PC-3 (cell line): ENCODE measurements at regions not wholly inside any gene's neighbourhood (a gene's known extent, or its start where the extent isn't known, plus 50 kb on each side); places are given as distances from the start of the nearest gene placed in this dataset.

Experiments used
- ATAC-seq: fragments of 200-7000 bp; cut with Tn5 transposase; 2 replicates; pipeline ENCODE4 v1.9.1; 2020; ENCODE audit warnings: mild to moderate bottlenecking, moderate library complexity
- BruUV-seq: library from RNA; stranded (reverse); fragments of 400-500 nt; replicated peaks from 2 replicates; lab custom pipeline; 2021; lab: Mats Ljungman, UMichigan
- CTCF ChIA-PET: fragments of 300-600 bp; sonication (Branson Sonifier 250); formaldehyde crosslinking; loops from one replicate; lab custom pipeline; 2022; ENCODE audit warnings: antibody characterized with exemption; lab: Charles Lee
- POLR2A ChIA-PET: fragments of 300-600 bp; sonication (Branson Sonifier 250); formaldehyde crosslinking; loops from one replicate; lab custom pipeline; 2022; ENCODE audit warnings: antibody characterized with exemption; ENCODE audit not compliant: unreplicated experiment; lab: Charles Lee
- DNase-seq: peaks from one replicate; pipeline ENCODE4 v3.0.0-alpha.2; 2015
- H2AFZ ChIP-seq: fragments of 300-600 bp; sonication (generic); 2 replicates; pipeline ENCODE4 v1.6.0; 2016; ENCODE audit warnings: antibody characterized with exemption, low read length
- H3F3A ChIP-seq: fragments of 300-600 bp; sonication (generic); one replicate; pipeline ENCODE4 v1.6.0; 2017; ENCODE audit warnings: antibody characterized with exemption, low read length, control low read depth, mild to moderate bottlenecking; ENCODE audit not compliant: unreplicated experiment
- H3K27ac ChIP-seq: fragments of 300-600 bp; sonication (generic); 2 replicates; pipeline ENCODE4 v1.5.1; 2016; ENCODE audit warnings: mild to moderate bottlenecking, low read length
- H3K27me3 ChIP-seq: fragments of 300-600 bp; sonication (generic); 2 replicates; pipeline ENCODE4 v1.6.1; 2016; ENCODE audit warnings: low read length, mixed read lengths
- H3K36me3 ChIP-seq: fragments of 300-600 bp; sonication (generic); 2 replicates; pipeline ENCODE4 v1.6.1; 2016; ENCODE audit warnings: low read depth, mixed run types, low read length, mixed read lengths
- H3K4me1 ChIP-seq: fragments of 300-600 bp; sonication (generic); 2 replicates; pipeline ENCODE4 v1.5.1; 2016; ENCODE audit warnings: low read length; ENCODE audit not compliant: insufficient read depth
- H3K4me2 ChIP-seq: fragments of 300-600 bp; sonication (generic); 2 replicates; pipeline ENCODE4 v1.6.0; 2016; ENCODE audit warnings: low read length
- H3K4me3 ChIP-seq: fragments of 300-600 bp; sonication (generic); 2 replicates; pipeline ENCODE4 v1.5.1; 2016; ENCODE audit warnings: mild to moderate bottlenecking, low read length, mixed read lengths
- H3K79me2 ChIP-seq: fragments of 300-600 bp; sonication (generic); 2 replicates; pipeline ENCODE4 v1.6.1; 2017; ENCODE audit warnings: low read length, mixed read lengths
- H3K9ac ChIP-seq: fragments of 300-600 bp; sonication (generic); 2 replicates; pipeline ENCODE4 v1.6.0; 2016; ENCODE audit warnings: mild to moderate bottlenecking, low read length
- H3K9me2 ChIP-seq: fragments of 300-600 bp; sonication (generic); replicated peaks from 2 replicates; pipeline ENCODE4 v1.6.1; 2016; ENCODE audit warnings: mixed run types, low read length, mixed read lengths
- H3K9me3 ChIP-seq: fragments of 300-600 bp; sonication (generic); 2 replicates; pipeline ENCODE4 v1.6.1; 2016; ENCODE audit warnings: low read length, mixed read lengths
- H4K20me1 ChIP-seq: fragments of 300-600 bp; sonication (generic); 2 replicates; pipeline ENCODE4 v1.6.1; 2016; ENCODE audit warnings: low read length, mixed read lengths
- CTCF ChIP-seq: fragments of 300-600 bp; sonication (generic); conservative IDR thresholded peaks from 2 replicates; pipeline ENCODE4 v1.5.1; 2017; ENCODE audit warnings: antibody characterized with exemption, low read depth, mild to moderate bottlenecking, low read length
- EZH2 ChIP-seq: fragments of 300-600 bp; sonication (generic); IDR thresholded peaks from one replicate; pipeline ENCODE4 v1.6.1; 2017; ENCODE audit warnings: antibody characterized with exemption, mild to moderate bottlenecking, low read length; ENCODE audit not compliant: unreplicated experiment
- EZH2phosphoT487 ChIP-seq: fragments of 300-600 bp; sonication (generic); IDR thresholded peaks from 2 replicates; pipeline ENCODE4 v1.6.1; 2018; ENCODE audit warnings: mild to moderate bottlenecking, antibody characterized with exemption, low read length, borderline replicate concordance
- intact Hi-C: fragments of 100-400 bp; cut with micrococcal nuclease; formaldehyde crosslinking; loops from 2 replicates; pipeline ENCODE4 v1.9.0; 2023

GRCh38 chr3:104150724-104151123, 1216.0 kb upstream of the ALCAM start:
- H3K27me3 ChIP-seq: peaks cover 13% of the 10 kb centered on the region; the same call in 1 of the 2 replicates
- DNase-seq: no peak
- H3K9ac ChIP-seq: no peak overlapping the region
- BruUV-seq: no TSS peak
- H3K9me2 ChIP-seq: no peaks in the 10 kb centered on the region
- ATAC-seq: no peak
- H2AFZ ChIP-seq: no peak overlapping the region
- H3K9me3 ChIP-seq: no peaks in the 10 kb centered on the region
- no peaks in the 10 kb centered on the region for H3K4me1 ChIP-seq
- TF ChIP-seq EZH2phosphoT487 (no peak), EZH2 (no peak), CTCF (no peak)
- ChIA-PET CTCF (no interaction called here), POLR2A (no interaction called here)
- H4K20me1 ChIP-seq: no peaks in the 10 kb centered on the region
- no peaks in the 10 kb centered on the region for H3F3A ChIP-seq
- H3K79me2 ChIP-seq: no peaks in the 10 kb centered on the region
- no peaks in the 10 kb centered on the region for H3K36me3 ChIP-seq
- no peak overlapping the region for H3K4me2 ChIP-seq
- intact Hi-C loops: no loop called here
- H3K4me3 ChIP-seq: no peak overlapping the region
- H3K27ac ChIP-seq: no peak overlapping the region

- intact Hi-C loops: no loop called here
- no peak for DNase-seq
- TF ChIP-seq CTCF (no peak), EZH2phosphoT487 (no peak), EZH2 (no peak)
- POLR2A ChIA-PET: no interaction called here
- no peak overlapping the region for H3K27ac ChIP-seq
- H3K9me2 ChIP-seq: no peaks in the 10 kb centered on the region
- H3K4me1 ChIP-seq: no peaks in the 10 kb centered on the region
- H3K9me3 ChIP-seq: no peaks in the 10 kb centered on the region
- no peaks in the 10 kb centered on the region for H4K20me1 ChIP-seq
- no peaks in the 10 kb centered on the region for H3K79me2 ChIP-seq
- H2AFZ ChIP-seq: no peak overlapping the region
- H3K36me3 ChIP-seq: no peaks in the 10 kb centered on the region
- ATAC-seq: no peak
- BruUV-seq: no TSS peak
- H3K27me3 ChIP-seq: peaks cover 13% of the 10 kb centered on the region; the same call in 1 of the 2 replicates
- H3K4me2 ChIP-seq: no peak overlapping the region
- H3F3A ChIP-seq: no peaks in the 10 kb centered on the region
- H3K9ac ChIP-seq: no peak overlapping the region
- CTCF ChIA-PET: no interaction called here
- no peak overlapping the region for H3K4me3 ChIP-seq
These were observed 1211.8 kb upstream of the ALCAM start for GRCh38 chr3:104154896-104155295.

GRCh38 chr3:104165866-104166265, 1200.8 kb upstream of the ALCAM start:
- no peak overlapping the region for H2AFZ ChIP-seq
- no peak for TF ChIP-seq CTCF
- no peak for DNase-seq
- no peaks in the 10 kb centered on the region for H3K4me1 ChIP-seq
- H3K9ac ChIP-seq: no peak overlapping the region
- no peaks in the 10 kb centered on the region for H3K9me2 ChIP-seq
- no peaks in the 10 kb centered on the region for H3K36me3 ChIP-seq
- H3K27ac ChIP-seq: no peak overlapping the region
- BruUV-seq: no TSS peak
- peaks cover 15% of the 10 kb centered on the region for H3K9me3 ChIP-seq
- intact Hi-C loops: no loop called here
- H3K79me2 ChIP-seq: no peaks in the 10 kb centered on the region
- H3K4me3 ChIP-seq: no peak overlapping the region
- H4K20me1 ChIP-seq: no peaks in the 10 kb centered on the region
- H3K27me3 ChIP-seq: no peaks in the 10 kb centered on the region; the same call in 1 of the 2 replicates
- no peak for ATAC-seq
- H3F3A ChIP-seq: no peaks in the 10 kb centered on the region
- CTCF ChIA-PET: no interaction called here
- H3K4me2 ChIP-seq: no peak overlapping the region
- POLR2A ChIA-PET: no interaction called here
